ENCODE measurements at regions not wholly inside any gene's neighbourhood (a gene's known extent, or its start where the extent isn't known, plus 50 kb on each side); places are given as distances from the start of the nearest gene placed in this dataset.

- H3K27me3 Mint-ChIP-seq = peaks cover 10% of the 10 kb centered on the region
- H3K27ac Mint-ChIP-seq = no peak overlapping the region
- H3K4me3 Mint-ChIP-seq = no peak overlapping the region
- H3K9me3 Mint-ChIP-seq (ENCODE audit: low read depth) = no peaks in the 10 kb centered on the region
- no peak for ATAC-seq
- no peaks in the 10 kb centered on the region for H3K4me1 Mint-ChIP-seq
- CTCF ChIA-PET = no interaction called here
- no peaks in the 10 kb centered on the region for H3K36me3 Mint-ChIP-seq
- DNase-seq = no peak
Measured at GRCh38 chr6:159446340-159446739, 246.7 kb downstream of the SOD2 start.

DNA sequence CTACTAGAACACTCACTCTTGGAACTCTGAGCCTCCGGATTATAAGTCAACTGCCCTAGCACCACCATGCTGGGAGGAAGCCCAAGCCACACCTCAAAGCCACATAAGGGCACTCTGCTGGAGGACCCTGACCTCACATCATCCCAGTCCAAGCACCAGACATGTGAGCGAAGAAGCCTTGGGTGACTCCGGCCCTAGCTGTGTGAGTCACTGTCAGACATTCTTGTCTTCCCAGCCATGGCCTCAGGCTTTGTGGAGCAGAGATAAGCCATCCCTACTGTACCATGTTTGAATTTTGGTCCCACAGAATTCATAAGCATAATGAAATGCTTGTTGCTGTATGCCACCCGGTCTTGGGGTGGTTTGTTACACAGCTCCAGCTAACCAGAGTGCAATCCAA is 247.7 kb downstream of the SOD2 start:
- Mint-ChIP-seq H3K27me3 (peaks cover 10% of the 10 kb centered on the region), H3K36me3 (no peaks in the 10 kb centered on the region), H3K4me3 (no peak overlapping the region), H3K4me1 (no peaks in the 10 kb centered on the region), H3K9me3 (ENCODE audit: low read depth) (no peaks in the 10 kb centered on the region), H3K27ac (no peak overlapping the region)
- no peak for ATAC-seq
- no peak for DNase-seq
- CTCF ChIA-PET = no interaction called here

DNA sequence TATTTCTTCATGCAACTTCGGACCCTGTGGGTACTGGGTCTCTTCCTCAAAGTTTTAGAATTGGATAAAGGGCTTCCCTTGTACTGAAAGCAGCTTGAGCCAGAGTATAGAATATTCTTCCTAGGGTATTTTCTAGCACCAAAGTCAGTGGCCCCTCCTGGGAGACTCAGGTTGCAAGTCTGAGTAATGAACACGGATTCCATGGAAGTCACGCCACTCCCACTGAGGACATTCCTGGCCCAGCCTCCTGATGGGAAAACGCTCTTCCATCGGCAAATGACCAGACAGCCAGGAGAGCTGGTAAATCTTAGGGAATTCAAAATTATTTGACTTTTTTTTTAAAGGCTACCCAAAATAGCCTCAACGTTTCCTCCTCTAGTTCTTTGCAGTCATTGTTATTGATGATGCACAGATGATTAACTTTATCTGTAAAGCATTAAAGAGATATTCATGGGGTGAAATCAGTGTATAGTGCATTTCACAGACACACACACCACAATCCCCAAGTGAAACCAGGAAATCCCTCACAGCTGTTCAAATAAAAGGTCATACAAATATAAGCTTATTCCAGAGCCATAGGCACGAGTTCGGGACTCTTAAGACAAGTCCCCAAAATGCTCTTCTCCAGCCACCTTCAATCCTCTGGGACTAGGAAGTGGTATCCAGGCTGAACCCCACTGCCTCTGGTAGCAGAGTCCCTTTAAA is 248.8 kb downstream of the SOD2 start:
- no peak overlapping the region for H3K4me3 Mint-ChIP-seq
- no peaks in the 10 kb centered on the region for H3K4me1 Mint-ChIP-seq
- no peak overlapping the region for H3K27ac Mint-ChIP-seq
- H3K27me3 Mint-ChIP-seq = peaks cover 10% of the 10 kb centered on the region
- no peaks in the 10 kb centered on the region for H3K9me3 Mint-ChIP-seq (ENCODE audit: low read depth)
- DNase-seq = no peak
- no peaks in the 10 kb centered on the region for H3K36me3 Mint-ChIP-seq
- ATAC-seq = no peak
- CTCF ChIA-PET = no interaction called here

- H3K36me3 Mint-ChIP-seq = no peaks in the 10 kb centered on the region
- no peak overlapping the region for H3K4me3 Mint-ChIP-seq
- no peaks in the 10 kb centered on the region for H3K4me1 Mint-ChIP-seq
- peaks cover 12% of the 10 kb centered on the region for H3K27me3 Mint-ChIP-seq
- no peak overlapping the region for H3K27ac Mint-ChIP-seq
- CTCF ChIA-PET = no interaction called here
- H3K9me3 Mint-ChIP-seq (ENCODE audit: low read depth) = no peaks in the 10 kb centered on the region
- DNase-seq (no peak), ATAC-seq (no peak)
Measured at GRCh38 chr6:159443417-159443920, 249.6 kb downstream of the SOD2 start.

DNA sequence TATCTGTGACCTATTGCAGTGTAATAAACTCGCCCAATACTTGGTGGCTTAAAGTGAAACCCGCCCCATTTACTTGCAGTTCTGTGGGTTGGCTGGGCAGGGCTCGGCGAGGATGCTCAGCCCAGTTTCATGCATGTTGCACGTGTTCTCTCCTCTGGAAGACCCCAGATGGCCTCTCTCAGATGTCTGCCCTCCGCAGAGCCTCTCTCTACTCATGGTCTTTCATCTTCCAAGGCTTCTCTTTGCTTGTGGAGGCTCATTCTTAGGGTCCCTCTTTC is 251.4 kb downstream of the SOD2 start:
- H3K27ac Mint-ChIP-seq = no peak overlapping the region
- H3K36me3 Mint-ChIP-seq = no peaks in the 10 kb centered on the region
- H3K27me3 Mint-ChIP-seq = peaks cover 9% of the 10 kb centered on the region
- no peaks in the 10 kb centered on the region for H3K4me1 Mint-ChIP-seq
- H3K4me3 Mint-ChIP-seq = no peak overlapping the region
- ATAC-seq (no peak), DNase-seq (no peak)
- CTCF ChIA-PET = no interaction called here
- no peaks in the 10 kb centered on the region for H3K9me3 Mint-ChIP-seq (ENCODE audit: low read depth)

DNA sequence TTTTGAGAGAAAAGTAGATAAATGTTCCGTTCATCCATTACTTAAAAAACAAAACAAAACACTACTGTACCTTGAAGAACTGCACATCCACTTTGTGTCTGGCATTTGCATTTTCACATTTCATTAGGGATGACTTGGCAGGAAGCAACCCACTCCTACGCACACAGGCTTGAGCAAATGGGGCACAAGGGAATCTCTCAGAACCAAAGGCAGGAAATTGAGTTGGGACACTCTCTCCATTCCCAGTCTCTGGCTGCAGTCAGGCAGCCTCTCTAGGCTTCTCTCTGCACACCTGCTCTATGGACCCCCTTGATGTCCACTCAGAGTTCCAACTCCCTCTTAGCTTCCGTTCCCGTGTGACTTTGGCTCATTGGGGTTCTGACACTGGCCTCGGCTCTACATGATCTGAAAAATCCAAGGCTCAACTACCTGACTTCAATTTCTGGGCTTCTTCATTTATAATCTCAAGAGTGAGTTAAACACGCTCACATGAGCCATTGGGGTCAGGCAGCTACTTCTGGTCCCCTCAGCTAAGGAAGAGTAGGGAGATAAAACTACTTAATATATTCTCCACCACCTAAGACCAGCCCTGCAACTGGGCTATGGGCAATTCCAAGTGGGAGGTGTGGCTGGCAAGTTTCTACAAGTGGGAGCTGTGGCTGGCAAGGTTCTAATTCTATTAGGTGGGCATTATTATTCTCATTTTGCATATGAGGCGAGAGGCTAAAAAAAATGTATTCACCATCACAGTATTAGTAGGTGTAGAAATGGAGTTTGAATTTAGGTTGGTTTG is 251.9 kb downstream of the SOD2 start:
- DNase-seq (no peak), ATAC-seq (no peak)
- Mint-ChIP-seq H3K4me1 (no peaks in the 10 kb centered on the region), H3K27me3 (peaks cover 9% of the 10 kb centered on the region), H3K9me3 (ENCODE audit: low read depth) (no peaks in the 10 kb centered on the region), H3K4me3 (no peak overlapping the region), H3K27ac (no peak overlapping the region), H3K36me3 (no peaks in the 10 kb centered on the region)
- CTCF ChIA-PET = no interaction called here

DNA sequence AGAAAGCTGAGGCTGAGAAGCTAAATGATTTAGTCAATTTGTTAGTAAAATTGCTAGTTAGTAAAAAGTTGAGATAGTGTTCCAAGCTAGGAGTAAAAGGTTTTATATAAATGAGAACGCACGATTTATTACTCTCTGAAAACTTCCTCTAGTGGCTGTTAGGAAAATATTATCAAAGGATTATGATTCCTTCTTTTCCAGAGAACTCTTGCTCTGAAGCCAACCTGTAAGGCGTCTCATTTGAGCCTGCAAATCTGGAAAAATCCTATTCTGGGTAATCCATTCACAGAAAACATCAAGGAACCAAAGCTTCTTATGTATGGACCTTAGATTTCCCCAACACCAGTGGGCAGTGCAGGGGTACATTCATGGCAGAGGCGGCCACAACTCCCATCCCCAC is 252.7 kb downstream of the SOD2 start:
- H3K4me1 Mint-ChIP-seq = no peaks in the 10 kb centered on the region
- DNase-seq = no peak
- CTCF ChIA-PET = no interaction called here
- H3K27ac Mint-ChIP-seq = no peak overlapping the region
- H3K9me3 Mint-ChIP-seq (ENCODE audit: low read depth) = no peaks in the 10 kb centered on the region
- H3K36me3 Mint-ChIP-seq = no peaks in the 10 kb centered on the region
- H3K4me3 Mint-ChIP-seq = no peak overlapping the region
- peaks cover 9% of the 10 kb centered on the region for H3K27me3 Mint-ChIP-seq
- ATAC-seq = no peak

- Mint-ChIP-seq H3K36me3 (no peaks in the 10 kb centered on the region), H3K9me3 (ENCODE audit: low read depth) (no peaks in the 10 kb centered on the region), H3K4me3 (no peak overlapping the region), H3K27me3 (peaks cover 9% of the 10 kb centered on the region), H3K27ac (no peak overlapping the region), H3K4me1 (no peaks in the 10 kb centered on the region)
- ATAC-seq (no peak), DNase-seq (no peak)
- CTCF ChIA-PET = no interaction called here
Measured at GRCh38 chr6:159439651-159440050, 253.4 kb downstream of the SOD2 start.

- Mint-ChIP-seq H3K4me1 (no peaks in the 10 kb centered on the region), H3K27me3 (peaks cover 5% of the 10 kb centered on the region), H3K27ac (no peak overlapping the region), H3K4me3 (no peak overlapping the region), H3K9me3 (ENCODE audit: low read depth) (peaks cover 5% of the 10 kb centered on the region), H3K36me3 (no peaks in the 10 kb centered on the region)
- CTCF ChIA-PET = no interaction called here
- DNase-seq = no peak
- no peak for ATAC-seq
Measured at GRCh38 chr6:159438106-159438505, 254.9 kb downstream of the SOD2 start.

DNA sequence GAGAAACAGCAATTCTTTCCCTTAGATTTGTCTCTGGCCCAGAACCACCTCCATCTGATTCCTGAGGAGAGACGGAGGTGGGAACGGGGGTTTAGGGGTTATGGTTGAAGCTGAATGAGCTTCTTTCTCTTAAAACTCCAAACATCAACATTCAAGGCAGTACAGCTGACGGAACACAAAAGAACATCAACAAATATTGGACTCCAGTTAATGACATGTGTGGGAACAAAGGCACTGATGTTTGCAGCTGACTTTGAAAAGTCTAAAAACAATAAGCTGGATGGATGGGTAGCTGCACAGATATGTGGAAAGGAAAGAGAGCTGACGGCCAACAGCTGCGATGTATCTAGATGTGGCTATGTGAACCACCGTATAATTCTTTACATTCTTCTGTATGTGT is 256.5 kb downstream of the SOD2 start:
- no peak for ATAC-seq
- CTCF ChIA-PET = no interaction called here
- no peak for DNase-seq
- H3K27ac Mint-ChIP-seq = no peak overlapping the region
- no peaks in the 10 kb centered on the region for H3K4me1 Mint-ChIP-seq
- no peaks in the 10 kb centered on the region for H3K36me3 Mint-ChIP-seq
- H3K9me3 Mint-ChIP-seq (ENCODE audit: low read depth) = peaks cover 5% of the 10 kb centered on the region
- no peak overlapping the region for H3K4me3 Mint-ChIP-seq
- H3K27me3 Mint-ChIP-seq = peaks cover 2% of the 10 kb centered on the region

DNA sequence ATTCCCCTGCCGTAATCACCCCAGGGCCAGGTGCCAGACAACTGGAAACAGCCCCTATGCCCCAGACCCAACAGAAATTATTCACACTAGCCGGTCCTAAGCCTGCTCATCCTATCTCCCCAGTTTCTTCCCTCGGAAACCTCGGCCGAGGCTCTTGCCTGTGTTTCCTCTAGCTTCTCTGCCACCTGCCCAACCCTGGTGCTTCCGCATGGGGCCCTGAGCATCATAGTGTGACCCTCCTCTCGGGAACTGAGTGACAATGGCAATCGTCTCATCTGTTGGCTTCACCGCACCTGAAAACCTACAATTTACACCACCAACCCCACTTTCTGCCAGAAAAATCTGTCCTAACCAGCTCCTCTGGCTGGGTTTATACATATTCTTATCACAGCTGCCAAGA is 257.3 kb downstream of the SOD2 start:
- no peak for DNase-seq
- H3K4me1 Mint-ChIP-seq = no peaks in the 10 kb centered on the region
- no peak for ATAC-seq
- CTCF ChIA-PET = no interaction called here
- no peak overlapping the region for H3K4me3 Mint-ChIP-seq
- H3K36me3 Mint-ChIP-seq = no peaks in the 10 kb centered on the region
- peaks cover 2% of the 10 kb centered on the region for H3K27me3 Mint-ChIP-seq
- H3K9me3 Mint-ChIP-seq (ENCODE audit: low read depth) = peaks cover 5% of the 10 kb centered on the region
- no peak overlapping the region for H3K27ac Mint-ChIP-seq

DNA sequence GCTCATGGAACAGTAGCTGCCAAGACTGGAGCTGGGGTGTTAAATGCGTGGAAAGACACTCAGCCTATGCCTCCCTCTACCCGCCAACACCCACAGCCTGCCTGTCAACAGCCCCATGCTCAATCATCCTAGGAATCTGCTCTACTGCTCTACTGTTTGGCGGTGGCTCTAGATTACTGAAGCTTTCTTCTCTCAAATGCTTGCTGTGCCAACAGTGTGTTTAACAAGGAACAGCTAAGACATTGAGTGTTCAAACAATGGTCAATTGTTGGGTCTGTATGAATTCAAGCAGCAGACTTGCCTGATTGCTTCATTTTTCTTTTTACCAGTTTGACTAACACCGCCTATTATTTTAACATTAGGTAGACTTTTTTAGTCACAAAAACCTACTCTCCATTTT is 258.6 kb downstream of the SOD2 start:
- Mint-ChIP-seq H3K27ac (no peak overlapping the region), H3K36me3 (no peaks in the 10 kb centered on the region), H3K4me3 (no peak overlapping the region), H3K4me1 (no peaks in the 10 kb centered on the region), H3K9me3 (ENCODE audit: low read depth) (peaks cover 5% of the 10 kb centered on the region), H3K27me3 (peaks cover 6% of the 10 kb centered on the region)
- CTCF ChIA-PET = no interaction called here
- no peak for DNase-seq
- ATAC-seq = no peak

- DNase-seq (no peak), ATAC-seq (no peak)
- no peak overlapping the region for H3K27ac Mint-ChIP-seq
- H3K4me3 Mint-ChIP-seq = no peak overlapping the region
- CTCF ChIA-PET = no interaction called here
- H3K27me3 Mint-ChIP-seq = peaks cover 5% of the 10 kb centered on the region
- peaks cover 5% of the 10 kb centered on the region for H3K9me3 Mint-ChIP-seq (ENCODE audit: low read depth)
- no peaks in the 10 kb centered on the region for H3K36me3 Mint-ChIP-seq
- H3K4me1 Mint-ChIP-seq = no peaks in the 10 kb centered on the region
Measured at GRCh38 chr6:159433550-159433949, 259.5 kb downstream of the SOD2 start.

GRCh38 chr6:159431750-159432149 is 261.3 kb downstream of the SOD2 start:
- ATAC-seq (no peak), DNase-seq (no peak)
- Mint-ChIP-seq H3K27me3 (peaks cover 4% of the 10 kb centered on the region), H3K9me3 (ENCODE audit: low read depth) (peaks cover 5% of the 10 kb centered on the region), H3K4me3 (no peak overlapping the region), H3K36me3 (no peaks in the 10 kb centered on the region), H3K4me1 (no peaks in the 10 kb centered on the region), H3K27ac (no peak overlapping the region)
- CTCF ChIA-PET = no interaction called here
